ENCODE measurements at regions not wholly inside any gene's neighbourhood (a gene's known extent, or its start where the extent isn't known, plus 50 kb on each side); places are given as distances from the start of the nearest gene placed in this dataset.
"Not testable (repeated sequence)": the region's sequence is repeated elsewhere in the genome, so short reads cannot be mapped to it uniquely, and the experiment has no call there.

- no peak for DNase-seq (ENCODE audit: low spot score)
These were observed 70.9 kb upstream of the ZNF169 start for GRCh38 chr9:94188246-94188645.

GRCh38 chr9:94191706-94192105 lies 67.4 kb upstream of the ZNF169 start:
- DNase-seq (ENCODE audit: low spot score) = not testable (repeated sequence)

GRCh38 chr9:94198414-94198813 lies 60.7 kb upstream of the ZNF169 start:
- no peak for DNase-seq (ENCODE audit: low spot score)

DNA sequence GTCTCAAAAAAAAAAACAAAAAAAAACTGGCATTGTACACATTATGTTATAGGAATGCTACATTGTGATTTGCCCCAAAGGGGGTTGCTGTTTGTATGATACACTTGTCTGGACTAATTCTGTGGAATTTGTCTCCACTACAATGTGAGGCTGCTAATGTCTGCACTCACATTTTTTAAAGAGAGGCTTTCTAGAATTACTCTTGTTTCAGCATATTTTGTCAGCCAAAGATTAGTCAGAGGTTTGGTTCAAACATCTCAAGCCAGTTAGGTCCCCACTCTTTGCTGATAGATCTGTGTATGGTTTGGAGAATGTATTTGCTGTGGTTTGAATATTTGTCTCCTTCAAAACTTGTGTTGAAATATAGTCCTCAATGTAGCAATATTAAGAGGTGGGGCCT lies 59.3 kb upstream of the ZNF169 start:
- DNase-seq (ENCODE audit: low spot score) = no peak

DNA sequence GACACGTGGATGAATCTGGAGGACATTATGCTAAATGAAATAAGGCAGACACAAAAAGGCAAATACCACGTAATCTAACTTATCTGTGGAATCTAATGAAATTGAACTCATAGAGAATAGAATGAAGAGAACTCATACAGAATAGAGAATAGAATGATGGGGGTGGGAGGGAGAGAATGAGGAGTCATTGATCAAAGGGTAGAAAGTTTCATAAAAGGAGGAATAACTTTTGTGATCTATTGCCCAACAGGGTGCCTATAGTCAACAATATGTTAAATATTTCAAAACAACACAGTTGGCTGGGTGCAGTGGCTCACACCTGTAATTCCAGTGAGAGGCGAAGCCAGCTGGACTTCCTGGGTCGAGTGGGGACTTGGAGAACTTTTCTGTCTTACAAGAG lies 54.9 kb upstream of the ZNF169 start:
- no peak for DNase-seq (ENCODE audit: low spot score)

DNA sequence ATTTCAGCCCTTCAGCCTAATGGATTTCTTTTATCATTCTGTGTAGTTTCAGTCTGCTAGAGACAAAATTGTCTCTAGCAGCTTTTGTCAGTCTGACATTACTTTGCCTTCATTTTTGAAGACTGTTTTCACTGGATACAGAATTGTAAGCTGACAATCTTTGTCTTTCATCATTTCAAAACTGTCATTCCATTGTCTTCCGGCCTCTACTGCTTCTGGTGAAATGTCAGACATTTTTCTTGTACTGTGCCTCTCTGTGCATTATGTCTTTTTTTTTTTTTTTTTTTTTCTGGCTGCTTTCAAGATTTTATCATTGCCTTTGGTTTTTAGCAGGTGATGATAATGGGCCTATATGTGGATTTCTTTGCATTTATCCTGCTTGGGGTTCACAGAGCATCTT lies 51.3 kb upstream of the ZNF169 start:
- no peak for DNase-seq (ENCODE audit: low spot score)

All from HuH-7.5 (cell line).